Upper lobe of left lung (tissue), 6 donors: ENCODE measurements at regions not wholly inside any gene's neighbourhood (a gene's known extent, or its start where the extent isn't known, plus 50 kb on each side); places are given as distances from the start of the nearest gene placed in this dataset.

Experiments
- ATAC-seq, 2 donors: fragments of 200-7000 bp; cut with Tn5 transposase; one replicate each; pipeline ENCODE4 v1.9.1; 2022; ENCODE audit warnings: mild to moderate bottlenecking in 2 of 2, moderate library complexity in 2 of 2; ENCODE audit not compliant: low FRiP score in 2 of 2
- DNase-seq, 2 donors: peaks; one replicate each; pipeline ENCODE4 v3.0.0-alpha.2; 2019 to 2020
- H3K27ac ChIP-seq, 4 donors: fragments of 200-600 bp; sonication (generic); one replicate each; pipeline ENCODE4 v1.5.1; 2016 to 2019
- H3K27me3 ChIP-seq, 4 donors: fragments of 200-600 bp; sonication (generic); one replicate each; pipeline ENCODE4 v1.5.1; 2017 to 2019
- H3K36me3 ChIP-seq, 4 donors: fragments of 200-600 bp; sonication (generic); one replicate each; pipeline ENCODE4 v1.5.1; 2016 to 2019
- H3K4me1 ChIP-seq, 4 donors: fragments of 200-600 bp; sonication (generic); one replicate each; pipeline ENCODE4 v1.5.1; 2018 to 2019
- H3K4me3 ChIP-seq, 4 donors: fragments of 200-600 bp; sonication (generic); one replicate each; pipeline ENCODE4 v1.5.1; 2017 to 2019; ENCODE audit warnings: mild to moderate bottlenecking in 2 of 4, moderate library complexity in 1 of 4
- H3K9me3 ChIP-seq, 4 donors: fragments of 200-600 bp; sonication (generic); one replicate each; pipeline ENCODE4 v1.5.1; 2018 to 2019
- CTCF ChIP-seq, 6 experiments: fragments of 450-650 bp in 4 of 6; fragments of 200-600 bp in 2 of 6; sonication (generic) in 2 of 6; IDR thresholded peaks; one replicate each; pipeline ENCODE4 v1.5.1; 2016 to 2019; ENCODE audit warnings: antibody characterized with exemption in 6 of 6
- EP300 ChIP-seq, 4 donors: sonication (generic); formaldehyde crosslinking; IDR thresholded peaks; one replicate each; pipeline ENCODE4 v1.5.1; 2017; ENCODE audit warnings: antibody characterized with exemption in 4 of 4, control low read depth in 2 of 4
- POLR2A ChIP-seq, 4 donors: fragments of 450-650 bp; IDR thresholded peaks; one replicate each; pipeline ENCODE4 v1.5.1; 2016 to 2017; ENCODE audit warnings: antibody characterized with exemption in 4 of 4, mild to moderate bottlenecking in 2 of 4
- POLR2AphosphoS5 ChIP-seq, 2 donors: sonication (generic); formaldehyde crosslinking; IDR thresholded peaks; one replicate each; pipeline ENCODE4 v1.5.1; 2017; ENCODE audit warnings: antibody characterized with exemption in 2 of 2
- WGBS, 2 donors: methylation state at CpG; one replicate each; pipeline ENCODE4 v1.1.5; 2017 to 2018; 5-methylcytosine and 5-hydroxymethylcytosine counted together
- donor health status: DM: no; HTN: no; CAD: no; lungs with moderate emphysema.
- donor health status: DM: no; HTN: yes; CAD: no; lungs with severe emphysema.

DNA sequence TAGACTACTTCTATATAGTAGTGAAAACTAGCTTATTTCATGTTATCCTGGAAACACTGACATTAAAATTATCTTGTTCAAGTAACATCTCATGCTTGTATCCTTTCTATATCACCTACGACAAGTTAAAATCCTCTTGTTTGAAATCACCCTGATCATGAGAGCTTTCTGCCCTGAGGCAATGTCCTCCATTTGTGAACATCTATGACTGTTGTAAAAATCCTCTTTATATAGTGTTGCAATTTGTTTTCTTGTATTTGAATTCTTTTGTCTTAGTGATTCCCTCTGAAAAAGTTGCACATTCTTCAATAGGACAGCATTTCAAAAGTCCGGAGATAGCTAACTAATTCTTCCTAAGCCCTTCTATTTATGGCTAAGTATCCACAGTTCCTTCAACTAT is 480.3 kb downstream of the NSUN3 start:
- Histone ChIP-seq H3K4me1 (no peaks in the 10 kb centered on the region), H3K27ac (no peak overlapping the region), H3K36me3 (no peaks in the 10 kb centered on the region), H3K4me3 (no peak overlapping the region), H3K9me3 (no peaks in the 10 kb centered on the region), H3K27me3 (no peaks in the 10 kb centered on the region)
- ATAC-seq: no peak
- TF ChIP-seq CTCF (IDR thresholded peaks at IDR 0.05) (no peak), POLR2AphosphoS5 (IDR thresholded peaks at IDR 0.05) (no peak), POLR2A (IDR thresholded peaks at IDR 0.05) (no peak), EP300 (IDR thresholded peaks at IDR 0.05) (no peak)
- 94 to 97% methylated on average over 2 of the region's 2 CpGs for WGBS, 2 donors
- DNase-seq: no peak

DNA sequence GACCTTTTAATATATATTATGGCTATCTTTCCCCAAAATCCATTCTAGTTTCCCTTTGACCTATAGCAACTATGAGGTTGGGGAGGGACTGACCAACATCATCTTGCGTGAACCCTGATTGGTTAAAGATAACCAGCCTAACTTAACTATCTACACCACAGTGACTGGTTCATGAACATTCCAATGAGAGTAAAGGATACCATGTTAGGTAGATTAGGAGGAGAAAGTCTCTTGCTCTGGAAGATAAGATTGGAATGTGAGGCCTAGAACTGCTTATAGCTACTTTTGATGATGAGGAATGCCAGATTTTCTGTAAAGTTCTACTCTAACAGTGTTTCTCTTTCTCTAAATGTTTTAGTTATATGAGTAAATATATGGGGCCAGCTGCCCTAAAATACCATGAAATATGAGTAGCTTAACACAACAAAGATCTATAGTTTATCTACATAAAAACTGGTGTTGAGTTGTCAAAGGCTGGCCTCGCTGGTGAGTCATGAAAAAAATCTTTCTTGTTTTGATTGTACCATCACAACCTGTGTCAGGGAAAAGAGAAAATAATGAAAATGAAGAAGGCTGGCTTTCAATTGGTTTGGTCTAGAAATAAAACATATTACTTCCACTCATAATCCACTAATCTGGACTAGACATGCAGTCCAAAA is 481.4 kb downstream of the NSUN3 start:
- no peak overlapping the region for H3K4me3 ChIP-seq
- no peaks in the 10 kb centered on the region for H3K36me3 ChIP-seq
- no peak for DNase-seq
- H3K27ac ChIP-seq: no peak overlapping the region
- no peaks in the 10 kb centered on the region for H3K4me1 ChIP-seq
- no peaks in the 10 kb centered on the region for H3K27me3 ChIP-seq
- WGBS, 2 donors: 79 to 89% methylated on average over 2 of the region's 2 CpGs
- no peak for TF ChIP-seq POLR2AphosphoS5 (IDR thresholded peaks at IDR 0.05)
- TF ChIP-seq EP300 (IDR thresholded peaks at IDR 0.05): no peak
- peaks cover 0 to 5% (median 0%) of the 10 kb centered on the region in 4 donors for H3K9me3 ChIP-seq
- ATAC-seq: no peak

DNA sequence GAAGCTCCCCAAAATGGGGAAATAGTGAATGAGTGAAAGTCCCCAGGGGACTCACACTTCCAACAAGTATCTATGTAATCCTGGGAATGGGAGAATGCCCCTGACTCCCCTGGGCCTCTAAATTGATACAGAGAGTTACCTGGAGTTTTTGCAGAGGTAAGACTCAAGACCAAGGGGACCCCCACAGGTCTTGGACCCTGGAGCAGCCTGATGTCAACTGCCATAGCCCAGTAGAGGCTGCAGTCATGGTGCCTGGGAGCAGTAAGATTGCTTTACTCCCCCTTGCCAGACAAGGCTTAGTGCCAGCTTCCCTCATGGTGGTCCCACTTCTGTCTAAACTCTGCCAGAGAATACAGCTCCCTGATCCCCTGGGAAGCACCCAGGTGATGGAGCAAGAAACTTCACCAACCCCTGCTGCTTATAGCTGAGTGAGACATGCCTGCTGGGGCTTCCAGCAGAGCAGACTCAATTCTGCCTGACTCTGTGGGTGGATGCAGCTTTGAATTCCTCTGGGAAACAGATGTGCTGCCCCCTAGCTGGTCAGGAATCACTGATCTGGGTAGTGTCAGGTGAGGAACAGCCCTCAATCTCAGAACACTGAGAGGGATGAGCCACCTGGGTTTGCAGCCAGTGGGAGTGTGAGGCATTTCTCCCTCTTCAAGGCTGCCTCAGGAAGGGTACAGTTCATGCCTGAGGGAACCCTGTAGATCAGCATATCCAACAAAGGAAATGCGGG is 485.9 kb downstream of the NSUN3 start:
- no peaks in the 10 kb centered on the region for H3K4me1 ChIP-seq
- H3K27ac ChIP-seq: no peak overlapping the region
- ATAC-seq: peak in 1 of 2 donors; percentile 63
- no peaks in the 10 kb centered on the region for H3K36me3 ChIP-seq
- DNase-seq: no peak
- no peaks in the 10 kb centered on the region for H3K27me3 ChIP-seq
- H3K4me3 ChIP-seq: no peak overlapping the region
- WGBS, 2 donors: 0 to 60% methylated on average over 1 of the region's 1 CpG
- H3K9me3 ChIP-seq: peaks cover 0 to 6% (median 2%) of the 10 kb centered on the region in 4 donors
- TF ChIP-seq EP300 (IDR thresholded peaks at IDR 0.05) (no peak), POLR2AphosphoS5 (IDR thresholded peaks at IDR 0.05) (no peak), POLR2A (IDR thresholded peaks at IDR 0.05) (no peak), CTCF (IDR thresholded peaks at IDR 0.05) (no peak)

GRCh38 chr3:94561094-94561493 is 498.2 kb downstream of the NSUN3 start:
- Histone ChIP-seq H3K27me3 (no peaks in the 10 kb centered on the region), H3K36me3 (no peaks in the 10 kb centered on the region), H3K27ac (no peak overlapping the region), H3K4me1 (no peaks in the 10 kb centered on the region), H3K4me3 (no peak overlapping the region), H3K9me3 (peaks cover 0 to 5% (median 0%) of the 10 kb centered on the region in 4 donors)
- DNase-seq (no peak), ATAC-seq (no peak)
- 42 to 56% methylated on average over 3 of the region's 3 CpGs for WGBS, 2 donors
- TF ChIP-seq CTCF (IDR thresholded peaks at IDR 0.05) (no peak), EP300 (IDR thresholded peaks at IDR 0.05) (no peak), POLR2A (IDR thresholded peaks at IDR 0.05) (no peak), POLR2AphosphoS5 (IDR thresholded peaks at IDR 0.05) (no peak)

DNA sequence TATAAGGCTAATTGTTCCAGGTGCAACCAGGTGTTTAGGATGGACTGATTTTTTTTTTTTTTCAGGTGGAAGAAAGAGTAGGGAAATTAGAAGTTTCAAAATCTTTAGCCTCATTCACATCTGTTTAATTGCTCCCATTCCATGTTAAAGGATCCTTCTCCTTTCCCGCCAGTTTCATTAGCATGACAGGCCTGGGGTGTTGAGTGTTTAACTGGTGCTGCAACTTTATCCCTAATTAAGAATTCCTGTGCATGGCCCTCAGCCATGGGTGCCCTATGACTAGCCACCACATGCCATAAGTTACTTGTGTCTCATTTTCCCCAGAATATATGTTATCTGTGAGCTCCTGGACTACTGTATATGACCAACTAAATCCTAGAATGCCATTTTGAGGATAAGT is 501.4 kb downstream of the NSUN3 start:
- Histone ChIP-seq H3K27me3 (no peaks in the 10 kb centered on the region), H3K9me3 (peaks cover 0 to 5% (median 0%) of the 10 kb centered on the region in 4 donors), H3K4me3 (no peak overlapping the region), H3K36me3 (no peaks in the 10 kb centered on the region), H3K27ac (no peak overlapping the region), H3K4me1 (no peaks in the 10 kb centered on the region)
- no peak for TF ChIP-seq POLR2AphosphoS5 (IDR thresholded peaks at IDR 0.05)
- TF ChIP-seq POLR2A (IDR thresholded peaks at IDR 0.05): no peak
- TF ChIP-seq CTCF (IDR thresholded peaks at IDR 0.05): no peak
- TF ChIP-seq EP300 (IDR thresholded peaks at IDR 0.05): no peak
- ATAC-seq (no peak), DNase-seq (no peak)
- 78 to 96% methylated on average over 1 of the region's 1 CpG for WGBS, 2 donors
